Neutrophil (primary cell): ENCODE measurements at regions not wholly inside any gene's neighbourhood (a gene's known extent, or its start where the extent isn't known, plus 50 kb on each side); places are given as distances from the start of the nearest gene placed in this dataset.

Experiments
- H3K27ac ChIP-seq: fragments of 200-600 bp; sonication (generic); 2 replicates; pipeline ENCODE4 v1.5.1; 2016; ENCODE audit warnings: mild to moderate bottlenecking, moderate library complexity
- H3K27me3 ChIP-seq: fragments of 200-600 bp; sonication (generic); 2 replicates; pipeline ENCODE4 v1.6.0; 2016; ENCODE audit warnings: mild to moderate bottlenecking
- H3K36me3 ChIP-seq: fragments of 200-600 bp; sonication (generic); 2 replicates; pipeline ENCODE4 v1.5.1; 2017
- H3K4me1 ChIP-seq, 2 experiments: fragments of 200-600 bp in 1 of 2; sonication (generic) in 1 of 2; 1 replicate in 1 of 2; 2 replicates in 1 of 2; pipeline versions ENCODE4 v1.5.1 to v1.6.1; 2013 to 2016; ENCODE audit warnings: low read depth in 1 of 2, low read length in 1 of 2, mild to moderate bottlenecking in 1 of 2, moderate library complexity in 1 of 2; ENCODE audit not compliant: control insufficient read depth in 1 of 2, insufficient read depth in 1 of 2
- H3K4me3 ChIP-seq, 2 experiments: fragments of 200-600 bp in 1 of 2; sonication (generic) in 1 of 2; 1 replicate in 1 of 2; 2 replicates in 1 of 2; pipeline ENCODE4 v1.5.1; 2013 to 2016; ENCODE audit warnings: low read depth in 1 of 2, low read length in 1 of 2, mild to moderate bottlenecking in 1 of 2, moderate library complexity in 1 of 2
- H3K9me3 ChIP-seq: fragments of 200-600 bp; sonication (generic); 2 replicates; pipeline ENCODE4 v1.5.1; 2016
- CTCF ChIP-seq: fragments of 200-600 bp; sonication (generic); IDR thresholded peaks from 2 replicates; pipeline ENCODE4 v1.5.1; 2016; ENCODE audit warnings: antibody characterized with exemption

GRCh38 chr15:95405447-95405846, 925.1 kb upstream of the NR2F2 start:
- Histone ChIP-seq H3K36me3 (no peaks in the 10 kb centered on the region), H3K27ac (no peak overlapping the region), H3K27me3 (no peaks in the 10 kb centered on the region), H3K4me1 (no peaks in the 10 kb centered on the region), H3K9me3 (no peaks in the 10 kb centered on the region), H3K4me3 (no peak overlapping the region)
- no peak for TF ChIP-seq CTCF

- TF ChIP-seq CTCF: no peak
- H3K36me3 ChIP-seq: no peaks in the 10 kb centered on the region
- H3K4me1 ChIP-seq: no peaks in the 10 kb centered on the region
- H3K27ac ChIP-seq: no peak overlapping the region
- H3K4me3 ChIP-seq: no peak overlapping the region
- H3K27me3 ChIP-seq: no peaks in the 10 kb centered on the region
- H3K9me3 ChIP-seq: no peaks in the 10 kb centered on the region
Measured at GRCh38 chr15:95407534-95407933, 923.0 kb upstream of the NR2F2 start.

GRCh38 chr15:95409211-95409610, 921.3 kb upstream of the NR2F2 start:
- Histone ChIP-seq H3K4me3 (no peak overlapping the region), H3K36me3 (no peaks in the 10 kb centered on the region), H3K9me3 (no peaks in the 10 kb centered on the region), H3K27me3 (no peaks in the 10 kb centered on the region), H3K4me1 (no peaks in the 10 kb centered on the region), H3K27ac (no peak overlapping the region)
- TF ChIP-seq CTCF: no peak

- H3K9me3 ChIP-seq: no peaks in the 10 kb centered on the region
- no peaks in the 10 kb centered on the region for H3K27me3 ChIP-seq
- TF ChIP-seq CTCF: no peak
- no peak overlapping the region for H3K27ac ChIP-seq
- no peak overlapping the region for H3K4me3 ChIP-seq
- H3K4me1 ChIP-seq: no peaks in the 10 kb centered on the region
- no peaks in the 10 kb centered on the region for H3K36me3 ChIP-seq
Measured at GRCh38 chr15:95409626-95410310, 920.7 kb upstream of the NR2F2 start.

GRCh38 chr15:95410757-95411156, 919.7 kb upstream of the NR2F2 start:
- H3K9me3 ChIP-seq: no peaks in the 10 kb centered on the region
- no peak overlapping the region for H3K4me3 ChIP-seq
- no peak for TF ChIP-seq CTCF
- no peaks in the 10 kb centered on the region for H3K4me1 ChIP-seq
- H3K27ac ChIP-seq: no peak overlapping the region
- H3K36me3 ChIP-seq: no peaks in the 10 kb centered on the region
- no peaks in the 10 kb centered on the region for H3K27me3 ChIP-seq
